Neural cell (in vitro differentiated cells): ENCODE measurements at regions not wholly inside any gene's neighbourhood (a gene's known extent, or its start where the extent isn't known, plus 50 kb on each side); places are given as distances from the start of the nearest gene placed in this dataset.

Source experiments
- H2AFZ ChIP-seq: fragments of 200-600, 300-800 bp; sonication (generic), shearing (Covaris generic); 2 replicates; pipeline ENCODE4 v1.6.0; 2014; ENCODE audit warnings: low read depth, mild to moderate bottlenecking, antibody characterized with exemption, low read length, moderate library complexity
- H3F3A ChIP-seq: fragments of 200-600 bp; shearing (Covaris generic); 2 replicates; pipeline ENCODE4 v1.6.1; 2016; ENCODE audit warnings: mild to moderate bottlenecking, moderate library complexity, mixed read lengths, antibody characterized with exemption, low read length; ENCODE audit not compliant: insufficient read depth, poor library complexity, severe bottlenecking
- H3K27ac ChIP-seq: fragments of 200-600, 300-800 bp; sonication (generic), shearing (Covaris generic); 2 replicates; pipeline ENCODE4 v1.5.1; 2014; ENCODE audit warnings: mild to moderate bottlenecking, low read length, moderate library complexity
- H3K27me3 ChIP-seq: fragments of 300-800, 200-600 bp; sonication (generic), shearing (Covaris generic); 2 replicates; pipeline ENCODE4 v1.6.0; 2014; ENCODE audit warnings: mild to moderate bottlenecking, low read depth, low read length, moderate library complexity; ENCODE audit not compliant: insufficient read depth
- H3K36me3 ChIP-seq: fragments of 300-800, 200-600 bp; sonication (generic), shearing (Covaris generic); 2 replicates; pipeline ENCODE4 v1.5.1; 2014; ENCODE audit warnings: mild to moderate bottlenecking, antibody characterized with exemption, low read length, moderate library complexity; ENCODE audit not compliant: insufficient read depth
- H3K4me2 ChIP-seq: fragments of 300-800, 200-600 bp; sonication (generic), shearing (Covaris generic); 2 replicates; pipeline ENCODE4 v1.6.0; 2014; ENCODE audit warnings: mild to moderate bottlenecking, low read length
- H3K4me3 ChIP-seq: fragments of 300-800, 200-600 bp; sonication (generic), shearing (Covaris generic); 2 replicates; pipeline ENCODE4 v1.5.1; 2014; ENCODE audit warnings: mild to moderate bottlenecking, low read length, moderate library complexity
- H3K79me2 ChIP-seq: fragments of 200-600 bp; shearing (Covaris generic); replicated peaks from 2 replicates; pipeline ENCODE4 v1.6.0; 2014; ENCODE audit warnings: mild to moderate bottlenecking, low read length, moderate library complexity; ENCODE audit not compliant: insufficient read depth
- H3K9ac ChIP-seq: fragments of 300-800, 200-600 bp; sonication (generic), shearing (Covaris generic); 2 replicates; pipeline ENCODE4 v1.6.1; 2016; ENCODE audit warnings: mild to moderate bottlenecking, low read length, mixed read lengths
- H3K9me2 ChIP-seq: fragments of 200-600 bp; shearing (Covaris generic); 2 replicates; pipeline ENCODE4 v1.6.1; 2016; ENCODE audit warnings: mild to moderate bottlenecking, low read length, mixed read lengths; ENCODE audit not compliant: insufficient read depth
- H3K9me3 ChIP-seq: fragments of 200-600, 300-800 bp; sonication (generic), shearing (Covaris generic); 2 replicates; pipeline ENCODE4 v1.6.1; 2016; ENCODE audit warnings: mild to moderate bottlenecking, mixed run types, low read length, moderate library complexity, mixed read lengths
- H4K20me1 ChIP-seq: fragments of 200-600 bp; shearing (Covaris generic); 2 replicates; pipeline ENCODE4 v1.6.1; 2016; ENCODE audit warnings: mild to moderate bottlenecking, mixed run types; ENCODE audit not compliant: insufficient read depth
- RAD21 ChIP-seq: fragments of 450-650 bp; conservative IDR thresholded peaks from 2 replicates; pipeline ENCODE4 v1.6.1; 2014; ENCODE audit warnings: antibody characterized with exemption, mild to moderate bottlenecking, moderate library complexity

DNA sequence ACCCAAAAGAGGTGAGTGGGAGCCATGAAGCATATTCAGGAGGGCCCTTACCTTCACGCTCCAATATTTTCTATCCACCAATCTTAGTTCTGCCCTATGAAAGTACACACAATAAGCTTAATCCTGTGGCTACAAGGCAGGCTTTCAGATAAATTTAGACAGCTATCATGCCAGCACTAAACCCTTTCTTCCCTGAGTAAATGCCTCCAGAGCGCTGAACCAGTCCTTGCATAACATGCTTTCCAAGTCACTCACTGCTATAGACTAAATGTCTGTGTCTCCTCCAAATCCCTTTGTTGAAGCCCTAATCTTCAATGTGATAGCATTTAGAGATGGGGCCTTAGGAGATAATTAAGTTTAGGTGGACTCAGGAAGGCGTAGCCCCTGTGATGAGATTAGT is 50.3 kb upstream of the FIBIN start:
- Histone ChIP-seq H3K9me3 (no peaks in the 10 kb centered on the region), H3K9me2 (no peaks in the 10 kb centered on the region), H3K27ac (no peak overlapping the region), H2AFZ (no peak overlapping the region), H3K9ac (no peak overlapping the region), H4K20me1 (no peaks in the 10 kb centered on the region), H3K79me2 (no peaks in the 10 kb centered on the region), H3F3A (no peaks in the 10 kb centered on the region), H3K4me2 (no peak overlapping the region), H3K36me3 (no peaks in the 10 kb centered on the region), H3K27me3 (peaks cover 7% of the 10 kb centered on the region), H3K4me3 (no peak overlapping the region)
- no peak for TF ChIP-seq RAD21
